NCI-H1048 (cell line): ENCODE measurements at regions not wholly inside any gene's neighbourhood (a gene's known extent, or its start where the extent isn't known, plus 50 kb on each side); places are given as distances from the start of the nearest gene placed in this dataset.

Source experiments
- DNase-seq: peaks from one replicate; lab custom pipeline; 2025; lab: John Stamatoyannopoulos, UW

- no peak for DNase-seq
Measured at GRCh38 chr6:44679438-44680201, 292.1 kb downstream of the CDC5L start.

GRCh38 chr6:44680202-44680720, 292.8 kb downstream of the CDC5L start:
- DNase-seq, result no peak

GRCh38 chr6:44681761-44682160, 294.3 kb downstream of the CDC5L start:
- DNase-seq, result no peak

- no peak for DNase-seq
Measured at GRCh38 chr6:44682280-44682679, 294.8 kb downstream of the CDC5L start.

- no peak for DNase-seq
Measured at GRCh38 chr6:44682987-44683779, 295.7 kb downstream of the CDC5L start.

GRCh38 chr6:44685213-44685612, 297.7 kb downstream of the CDC5L start:
- DNase-seq, result no peak

- DNase-seq, result no peak
Measured at GRCh38 chr6:44696099-44696498, 308.6 kb downstream of the CDC5L start.

GRCh38 chr6:44696686-44697085, 309.2 kb downstream of the CDC5L start:
- no peak for DNase-seq

- DNase-seq, result no peak
Measured at GRCh38 chr6:44697327-44697726, 309.8 kb downstream of the CDC5L start.

GRCh38 chr6:44698602-44699001, 311.1 kb downstream of the CDC5L start:
- DNase-seq, result no peak

GRCh38 chr6:44699082-44699481, 311.6 kb downstream of the CDC5L start:
- no peak for DNase-seq

- no peak for DNase-seq
Measured at GRCh38 chr6:44699851-44700250, 312.3 kb downstream of the CDC5L start.

- no peak for DNase-seq
Measured at GRCh38 chr6:44700422-44700821, 312.9 kb downstream of the CDC5L start.

GRCh38 chr6:44701038-44701636, 313.6 kb downstream of the CDC5L start:
- no peak for DNase-seq

GRCh38 chr6:44701637-44702101, 314.2 kb downstream of the CDC5L start:
- DNase-seq, result no peak

GRCh38 chr6:44702292-44702691, 314.8 kb downstream of the CDC5L start:
- DNase-seq, result no peak

GRCh38 chr6:44704240-44705150, 317.0 kb downstream of the CDC5L start:
- no peak for DNase-seq

- DNase-seq, result no peak
Measured at GRCh38 chr6:44705596-44705995, 318.1 kb downstream of the CDC5L start.

- DNase-seq, result no peak
Measured at GRCh38 chr6:44706011-44706410, 318.5 kb downstream of the CDC5L start.

GRCh38 chr6:44708208-44708607, 320.7 kb downstream of the CDC5L start:
- no peak for DNase-seq

GRCh38 chr6:44712353-44713111, 325.0 kb downstream of the CDC5L start:
- DNase-seq, result no peak
